H1 (cell line): ENCODE measurements at regions not wholly inside any gene's neighbourhood (a gene's known extent, or its start where the extent isn't known, plus 50 kb on each side); places are given as distances from the start of the nearest gene placed in this dataset.

Experiments used
- BCL11A ChIP-seq, 2 experiments: IDR thresholded peaks; one replicate each; pipeline ENCODE4 v1.6.1; 2011; ENCODE audit warnings: low read depth in 2 of 2, low read length in 2 of 2, mild to moderate bottlenecking in 2 of 2
- CHD1 ChIP-seq: IDR thresholded peaks from 2 replicates; pipeline ENCODE4 v1.6.1; 2012; ENCODE audit warnings: low read depth, low read length, improper control_type of control experiment
- CTBP2 ChIP-seq: IDR thresholded peaks from 2 replicates; pipeline ENCODE4 v1.7.0; 2011; ENCODE audit warnings: borderline replicate concordance, mild to moderate bottlenecking, moderate library complexity, mixed read lengths, low read length; ENCODE audit not compliant: insufficient read depth, insufficient read length
- SP1 ChIP-seq: IDR thresholded peaks from 2 replicates; pipeline ENCODE4 v1.6.1; 2011; ENCODE audit warnings: low read depth, low read length

- TF ChIP-seq CTBP2 (no peak), SP1 (no peak), CHD1 (no peak), BCL11A (IDR thresholded peaks at IDR 0.05; ENCODE audit: low read depth in 2 of 2, low read length in 2 of 2) (no peak)
Observed at GRCh38 chr2:37843556-37843955, 81.5 kb upstream of the RMDN2 start (continued).
